GM12872 (cell line): ENCODE measurements at regions not wholly inside any gene's neighbourhood (a gene's known extent, or its start where the extent isn't known, plus 50 kb on each side); places are given as distances from the start of the nearest gene placed in this dataset.

Experiments
- CTCF ChIP-seq: IDR thresholded peaks from 3 replicates; pipeline ENCODE4 v1.5.1; 2011; ENCODE audit warnings: low read depth, mild to moderate bottlenecking, low read length, moderate library complexity; ENCODE audit not compliant: insufficient read depth

GRCh38 chr16:6964679-6965078 lies 368.0 kb upstream of the RBFOX1 start:
- TF ChIP-seq CTCF = no peak

GRCh38 chr16:6961704-6962103 lies 370.9 kb upstream of the RBFOX1 start:
- TF ChIP-seq CTCF = no peak

- no peak for TF ChIP-seq CTCF
Observed at GRCh38 chr16:6958184-6958583, 374.5 kb upstream of the RBFOX1 start.

GRCh38 chr16:6957681-6958080 lies 375.0 kb upstream of the RBFOX1 start:
- TF ChIP-seq CTCF = no peak

GRCh38 chr16:6956511-6956910 lies 376.1 kb upstream of the RBFOX1 start:
- no peak for TF ChIP-seq CTCF

GRCh38 chr16:6955303-6955702 lies 377.3 kb upstream of the RBFOX1 start:
- TF ChIP-seq CTCF = no peak

GRCh38 chr16:6949240-6949639 lies 383.4 kb upstream of the RBFOX1 start:
- TF ChIP-seq CTCF = no peak

GRCh38 chr16:6947291-6947690 lies 385.4 kb upstream of the RBFOX1 start:
- TF ChIP-seq CTCF = no peak
